Breast epithelium (tissue), 3 donors: ENCODE measurements at regions not wholly inside any gene's neighbourhood (a gene's known extent, or its start where the extent isn't known, plus 50 kb on each side); places are given as distances from the start of the nearest gene placed in this dataset.

Source experiments
- CTCF ChIP-seq, 3 donors: fragments of 450-650 bp; IDR thresholded peaks; one replicate each; pipeline ENCODE4 v1.5.1; 2016 to 2017; ENCODE audit warnings: antibody characterized with exemption in 3 of 3, mild to moderate bottlenecking in 3 of 3, moderate library complexity in 3 of 3
- POLR2AphosphoS5 ChIP-seq, 3 donors: sonication (generic); formaldehyde crosslinking; IDR thresholded peaks; one replicate each; pipeline ENCODE4 v1.6.1; 2017; ENCODE audit warnings: antibody characterized with exemption in 3 of 3

DNA sequence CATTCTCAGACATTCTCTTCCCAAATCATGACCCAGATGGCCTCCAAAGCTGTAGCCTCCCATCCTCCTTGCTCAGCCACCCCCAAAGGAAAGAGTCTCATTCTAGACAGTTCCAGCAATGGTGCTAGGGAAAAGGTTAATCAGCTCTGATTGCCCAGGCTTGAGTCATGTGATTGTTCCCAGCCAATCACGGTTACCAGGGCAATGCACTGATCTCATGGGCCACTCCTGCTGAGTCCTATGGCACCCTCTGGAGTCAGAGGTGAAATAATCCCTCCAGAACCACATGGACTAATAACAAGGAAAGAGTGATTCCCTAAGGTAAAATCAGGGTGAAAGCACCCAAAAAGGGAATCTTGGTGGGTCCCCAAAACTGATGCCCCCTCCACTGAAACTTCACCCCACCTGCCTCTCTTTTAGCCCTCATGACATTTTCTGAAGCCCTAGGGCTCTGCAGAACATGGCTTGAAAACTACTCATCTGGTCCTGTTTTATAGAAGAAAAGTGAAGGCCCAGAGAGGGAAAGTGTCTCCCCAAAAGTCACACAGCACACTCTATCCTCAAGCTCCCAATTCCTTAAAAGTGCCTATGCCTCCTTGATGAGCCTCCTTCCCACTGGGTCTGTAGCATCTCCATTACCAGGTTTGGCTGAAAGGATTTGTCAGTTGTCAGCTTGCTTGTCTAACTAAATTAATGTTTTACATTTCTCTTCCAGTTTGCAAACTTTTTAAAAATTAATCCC is 203.7 kb downstream of the MN1 start:
- TF ChIP-seq CTCF (IDR thresholded peaks at IDR 0.05), result no peak
- no peak for TF ChIP-seq POLR2AphosphoS5 (IDR thresholded peaks at IDR 0.05)
